ENCODE measurements at regions not wholly inside any gene's neighbourhood (a gene's known extent, or its start where the extent isn't known, plus 50 kb on each side); places are given as distances from the start of the nearest gene placed in this dataset.

DNA sequence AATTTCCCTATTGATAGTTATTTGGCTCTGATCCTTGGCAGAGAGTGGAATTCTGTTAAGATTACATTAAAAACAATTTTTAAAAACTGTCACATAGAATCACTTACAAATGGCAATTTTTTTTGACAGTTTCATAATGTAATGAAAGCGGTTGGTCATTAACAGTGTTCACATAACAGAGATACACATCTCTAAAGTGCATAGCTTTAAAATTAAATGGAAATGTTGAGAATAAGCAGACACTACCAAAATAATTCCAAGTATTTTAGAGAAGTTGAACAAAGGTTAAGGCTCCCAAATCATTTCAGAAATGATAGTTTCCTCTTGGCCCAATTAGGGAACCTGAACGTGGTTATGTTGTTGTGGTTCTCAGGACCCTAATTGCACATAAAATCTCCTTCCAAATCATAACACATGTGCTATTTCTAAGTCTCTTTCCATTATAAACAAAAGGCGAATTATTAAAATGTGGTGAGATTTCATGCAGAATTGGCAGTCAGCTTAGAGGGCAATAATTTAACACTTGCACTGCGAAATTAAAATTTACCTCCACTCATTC lies 528.9 kb upstream of the FZD8 start:
- Histone ChIP-seq H3K36me3 (ENCODE audit: control insufficient read depth, insufficient read depth, low read length) (no peaks in the 10 kb centered on the region), H3K4me3 (ENCODE audit: low read length) (no peak overlapping the region), H3K27me3 (ENCODE audit: control insufficient read depth, insufficient read depth, low read length) (no peaks in the 10 kb centered on the region), H3K27ac (ENCODE audit: low read length) (peak overlapping the region; percentile 79), H3K9me3 (replicated peaks; ENCODE audit: control insufficient read depth, low read depth, low read length) (no peaks in the 10 kb centered on the region), H3K4me1 (ENCODE audit: control insufficient read depth, insufficient read depth, low read length) (peaks cover 15% of the 10 kb centered on the region)
- peak; percentile 59 for DNase-seq
- no CpG with 5 or more reads among the region's 4 CpGs for WGBS (ENCODE audit: insufficient coverage)

DNA sequence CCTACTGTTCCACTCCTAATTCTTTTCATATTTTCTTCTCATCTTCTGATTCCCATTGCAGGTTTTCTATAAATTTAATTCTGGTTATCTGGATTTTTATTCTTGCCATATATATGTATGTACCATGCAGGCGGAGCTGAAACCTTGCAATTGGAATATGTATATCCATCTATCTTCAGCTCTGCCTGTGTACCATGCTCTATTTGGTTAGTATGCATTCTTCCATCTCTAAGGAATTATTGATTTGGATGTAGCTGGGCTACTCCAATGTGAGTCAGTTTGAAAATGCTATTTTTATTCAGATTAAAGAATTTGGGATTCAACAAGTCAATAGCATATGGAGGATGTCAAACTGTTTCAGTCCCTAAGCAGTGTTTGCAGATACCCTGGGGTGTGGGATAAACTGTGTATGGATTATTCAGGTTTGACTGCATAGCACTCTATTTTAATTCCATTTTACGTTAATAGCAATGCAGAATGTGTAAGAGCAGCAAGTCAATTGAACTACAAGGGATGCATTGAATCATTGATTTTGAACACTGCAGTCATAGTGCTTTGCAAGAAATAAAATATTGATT lies 528.1 kb upstream of the FZD8 start:
- Histone ChIP-seq H3K27ac (ENCODE audit: low read length) (no peak overlapping the region), H3K27me3 (ENCODE audit: control insufficient read depth, insufficient read depth, low read length) (no peaks in the 10 kb centered on the region), H3K4me1 (ENCODE audit: control insufficient read depth, insufficient read depth, low read length) (peaks cover 15% of the 10 kb centered on the region), H3K9me3 (replicated peaks; ENCODE audit: control insufficient read depth, low read depth, low read length) (no peaks in the 10 kb centered on the region), H3K4me3 (ENCODE audit: low read length) (no peak overlapping the region), H3K36me3 (ENCODE audit: control insufficient read depth, insufficient read depth, low read length) (no peaks in the 10 kb centered on the region)
- DNase-seq: no peak
- no CpG with 5 or more reads among the region's 2 CpGs for WGBS (ENCODE audit: insufficient coverage)

DNA sequence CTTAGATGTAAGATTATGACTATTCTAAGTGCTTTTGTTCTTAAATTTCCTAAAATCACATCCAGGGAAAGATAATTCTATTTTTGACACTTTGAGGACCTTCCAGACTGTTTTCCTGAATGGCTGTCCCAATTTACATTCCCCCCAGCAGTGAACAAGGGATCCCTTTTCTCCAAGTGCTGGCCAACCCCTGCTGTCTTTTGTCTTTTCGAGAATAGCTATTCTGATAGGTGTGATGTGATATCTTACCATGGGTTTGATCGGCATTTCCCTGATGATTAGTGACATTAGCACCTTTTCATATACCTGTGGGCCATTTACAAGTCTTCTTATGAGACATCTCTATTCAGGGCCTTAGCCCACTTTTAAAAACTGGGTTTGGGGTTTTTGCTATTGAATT lies 526.7 kb upstream of the FZD8 start:
- H3K4me3 ChIP-seq (ENCODE audit: low read length): no peak overlapping the region
- no peak for DNase-seq
- H3K27ac ChIP-seq (ENCODE audit: low read length): no peak overlapping the region
- H3K36me3 ChIP-seq (ENCODE audit: control insufficient read depth, insufficient read depth, low read length): no peaks in the 10 kb centered on the region
- WGBS (ENCODE audit: insufficient coverage): no CpG with 5 or more reads among the region's 2 CpGs
- no peaks in the 10 kb centered on the region for H3K9me3 ChIP-seq (replicated peaks; ENCODE audit: control insufficient read depth, low read depth, low read length)
- no peaks in the 10 kb centered on the region for H3K27me3 ChIP-seq (ENCODE audit: control insufficient read depth, insufficient read depth, low read length)
- peaks cover 15% of the 10 kb centered on the region for H3K4me1 ChIP-seq (ENCODE audit: control insufficient read depth, insufficient read depth, low read length)

DNA sequence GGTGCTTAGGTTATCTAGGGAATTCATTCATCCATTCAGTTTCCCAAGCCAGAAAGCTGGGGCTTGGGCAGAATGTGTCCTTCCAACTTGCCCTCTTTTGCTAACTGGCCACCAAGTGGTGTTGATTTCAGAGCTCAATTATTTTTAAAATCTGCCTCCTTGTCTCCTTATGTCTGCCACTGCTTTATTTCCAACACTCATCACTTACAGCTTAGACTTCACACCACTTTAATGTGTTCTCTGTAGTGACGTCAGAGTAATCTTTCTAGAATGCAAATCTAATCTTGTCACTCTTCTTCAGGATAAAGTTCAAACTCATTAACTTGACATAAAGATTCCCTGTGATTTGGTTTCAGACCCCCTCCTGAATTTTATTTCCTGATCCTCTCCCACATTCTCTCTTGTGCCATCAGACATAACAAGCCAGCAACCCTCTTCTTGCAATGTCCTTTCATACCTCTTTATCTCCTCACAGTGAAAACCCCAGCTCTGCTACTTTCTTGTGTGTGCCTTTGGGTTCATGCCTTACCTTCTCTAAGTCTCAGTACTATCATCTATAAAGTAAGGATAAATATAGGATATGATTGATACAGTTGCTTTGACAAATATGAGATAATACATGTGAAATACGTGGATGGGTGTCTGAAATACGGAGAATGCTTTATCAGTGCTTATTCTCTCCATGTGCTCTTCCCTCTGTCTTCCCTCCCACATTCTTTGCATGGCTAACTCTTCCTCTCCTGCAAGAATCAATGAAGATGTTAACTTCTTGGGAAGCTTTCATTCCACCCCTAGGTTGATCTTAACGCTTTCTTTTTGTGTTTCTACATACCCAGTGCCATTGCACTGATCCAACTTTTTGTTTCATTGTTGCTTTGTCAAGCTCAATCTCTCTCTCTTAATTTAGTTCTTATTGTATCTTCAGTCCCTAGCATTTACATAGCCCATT lies 522.7 kb upstream of the FZD8 start:
- Histone ChIP-seq H3K9me3 (replicated peaks; ENCODE audit: control insufficient read depth, low read depth, low read length) (no peaks in the 10 kb centered on the region), H3K4me3 (ENCODE audit: low read length) (no peak overlapping the region), H3K27ac (ENCODE audit: low read length) (no peak overlapping the region), H3K27me3 (ENCODE audit: control insufficient read depth, insufficient read depth, low read length) (no peaks in the 10 kb centered on the region), H3K36me3 (ENCODE audit: control insufficient read depth, insufficient read depth, low read length) (no peaks in the 10 kb centered on the region), H3K4me1 (ENCODE audit: control insufficient read depth, insufficient read depth, low read length) (no peaks in the 10 kb centered on the region)
- DNase-seq: no peak
- WGBS (ENCODE audit: insufficient coverage): 80% methylated on average over 1 of the region's 4 CpGs

DNA sequence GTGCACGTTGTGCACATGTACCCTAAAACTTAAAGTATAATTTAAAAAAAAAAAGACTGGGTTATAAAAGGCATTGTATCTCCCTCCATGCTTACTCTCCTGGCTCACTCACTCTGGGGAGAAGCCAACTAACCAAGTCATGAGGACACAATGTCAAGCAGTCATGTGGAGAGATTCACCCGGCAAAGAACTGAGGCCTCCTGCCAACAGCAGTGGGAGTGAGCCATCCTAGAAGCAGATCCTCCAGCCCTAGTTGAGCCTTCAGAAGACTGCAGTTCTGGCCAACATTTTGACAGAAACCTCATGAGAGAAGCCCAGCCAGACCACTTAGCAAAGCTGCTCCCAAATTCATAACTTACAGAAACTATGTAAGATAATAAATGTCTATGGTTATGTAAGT lies 521.7 kb upstream of the FZD8 start:
- no peaks in the 10 kb centered on the region for H3K36me3 ChIP-seq (ENCODE audit: control insufficient read depth, insufficient read depth, low read length)
- no peaks in the 10 kb centered on the region for H3K27me3 ChIP-seq (ENCODE audit: control insufficient read depth, insufficient read depth, low read length)
- H3K4me1 ChIP-seq (ENCODE audit: control insufficient read depth, insufficient read depth, low read length): no peaks in the 10 kb centered on the region
- no peak for DNase-seq
- H3K9me3 ChIP-seq (replicated peaks; ENCODE audit: control insufficient read depth, low read depth, low read length): no peaks in the 10 kb centered on the region
- no CpG with 5 or more reads among the region's 2 CpGs for WGBS (ENCODE audit: insufficient coverage)
- H3K27ac ChIP-seq (ENCODE audit: low read length): no peak overlapping the region
- H3K4me3 ChIP-seq (ENCODE audit: low read length): no peak overlapping the region

DNA sequence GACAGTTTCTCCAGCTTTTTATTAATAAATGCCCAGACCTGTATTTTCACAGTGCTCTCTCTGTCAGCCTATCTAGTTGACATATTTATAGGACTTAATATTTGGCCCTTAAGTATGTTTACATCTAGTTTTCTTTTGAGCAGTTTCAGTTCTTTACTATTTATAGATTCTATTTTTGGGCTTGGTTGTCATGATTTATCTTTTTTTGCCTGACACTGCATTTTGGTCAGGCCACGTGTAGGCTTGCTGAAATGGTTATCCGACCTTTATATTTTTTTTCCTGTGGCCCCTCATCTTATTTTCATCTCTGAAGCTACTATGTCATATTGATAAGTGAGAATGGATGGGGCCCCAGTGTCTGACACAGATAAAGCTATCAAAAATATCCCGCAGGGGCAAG lies 515.4 kb upstream of the FZD8 start:
- no peaks in the 10 kb centered on the region for H3K27me3 ChIP-seq (ENCODE audit: control insufficient read depth, insufficient read depth, low read length)
- peak; percentile 6 for DNase-seq
- no peaks in the 10 kb centered on the region for H3K4me1 ChIP-seq (ENCODE audit: control insufficient read depth, insufficient read depth, low read length)
- no peak overlapping the region for H3K27ac ChIP-seq (ENCODE audit: low read length)
- no CpG with 5 or more reads among the region's 3 CpGs for WGBS (ENCODE audit: insufficient coverage)
- no peaks in the 10 kb centered on the region for H3K36me3 ChIP-seq (ENCODE audit: control insufficient read depth, insufficient read depth, low read length)
- no peak overlapping the region for H3K4me3 ChIP-seq (ENCODE audit: low read length)
- no peaks in the 10 kb centered on the region for H3K9me3 ChIP-seq (replicated peaks; ENCODE audit: control insufficient read depth, low read depth, low read length)

DNA sequence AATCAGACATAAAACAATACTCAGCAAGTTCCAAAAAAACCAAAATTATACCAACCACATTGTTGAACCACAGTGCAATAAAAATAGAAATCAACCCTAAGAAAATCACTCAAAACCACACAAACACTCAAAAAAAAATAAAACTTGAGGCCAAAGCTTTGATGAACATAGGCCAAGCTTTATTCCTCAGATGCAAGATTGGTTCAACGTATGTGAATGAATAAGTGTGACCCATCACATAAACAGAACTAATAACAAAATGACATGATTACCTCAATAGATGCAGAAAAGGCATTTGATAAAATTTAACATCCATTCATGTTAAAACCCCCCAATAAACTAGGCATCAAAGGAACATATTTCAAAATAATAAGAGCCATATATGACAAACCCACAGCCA lies 506.1 kb upstream of the FZD8 start:
- Histone ChIP-seq H3K4me1 (ENCODE audit: control insufficient read depth, insufficient read depth, low read length) (no peaks in the 10 kb centered on the region), H3K9me3 (replicated peaks; ENCODE audit: control insufficient read depth, low read depth, low read length) (no peaks in the 10 kb centered on the region), H3K27ac (ENCODE audit: low read length) (no peak overlapping the region), H3K36me3 (ENCODE audit: control insufficient read depth, insufficient read depth, low read length) (no peaks in the 10 kb centered on the region), H3K4me3 (ENCODE audit: low read length) (no peak overlapping the region), H3K27me3 (ENCODE audit: control insufficient read depth, insufficient read depth, low read length) (no peaks in the 10 kb centered on the region)
- no peak for DNase-seq
- no CpG with 5 or more reads among the region's 1 CpG for WGBS (ENCODE audit: insufficient coverage)

DNA sequence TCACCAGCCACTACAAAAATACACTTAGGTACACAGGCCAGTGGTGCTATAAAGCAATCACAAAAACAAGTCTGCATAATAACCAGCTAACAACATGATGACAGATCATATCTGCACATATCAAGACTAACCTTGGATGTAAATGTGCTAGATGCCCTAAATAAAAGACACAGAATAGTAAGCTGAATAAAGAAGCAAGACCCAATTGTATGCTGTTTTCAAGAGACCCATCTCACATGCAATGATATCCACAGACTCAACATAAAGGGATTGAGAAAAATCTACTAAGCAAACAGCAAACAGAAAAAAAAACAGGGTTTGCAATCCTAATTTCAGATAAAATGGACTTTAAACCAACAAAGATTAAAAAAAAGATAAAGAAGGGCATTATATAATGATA lies 505.4 kb upstream of the FZD8 start:
- no peak for DNase-seq
- H3K9me3 ChIP-seq (replicated peaks; ENCODE audit: control insufficient read depth, low read depth, low read length): no peaks in the 10 kb centered on the region
- H3K36me3 ChIP-seq (ENCODE audit: control insufficient read depth, insufficient read depth, low read length): no peaks in the 10 kb centered on the region
- H3K27me3 ChIP-seq (ENCODE audit: control insufficient read depth, insufficient read depth, low read length): no peaks in the 10 kb centered on the region
- H3K4me3 ChIP-seq (ENCODE audit: low read length): no peak overlapping the region
- H3K27ac ChIP-seq (ENCODE audit: low read length): no peak overlapping the region
- H3K4me1 ChIP-seq (ENCODE audit: control insufficient read depth, insufficient read depth, low read length): no peaks in the 10 kb centered on the region

DNA sequence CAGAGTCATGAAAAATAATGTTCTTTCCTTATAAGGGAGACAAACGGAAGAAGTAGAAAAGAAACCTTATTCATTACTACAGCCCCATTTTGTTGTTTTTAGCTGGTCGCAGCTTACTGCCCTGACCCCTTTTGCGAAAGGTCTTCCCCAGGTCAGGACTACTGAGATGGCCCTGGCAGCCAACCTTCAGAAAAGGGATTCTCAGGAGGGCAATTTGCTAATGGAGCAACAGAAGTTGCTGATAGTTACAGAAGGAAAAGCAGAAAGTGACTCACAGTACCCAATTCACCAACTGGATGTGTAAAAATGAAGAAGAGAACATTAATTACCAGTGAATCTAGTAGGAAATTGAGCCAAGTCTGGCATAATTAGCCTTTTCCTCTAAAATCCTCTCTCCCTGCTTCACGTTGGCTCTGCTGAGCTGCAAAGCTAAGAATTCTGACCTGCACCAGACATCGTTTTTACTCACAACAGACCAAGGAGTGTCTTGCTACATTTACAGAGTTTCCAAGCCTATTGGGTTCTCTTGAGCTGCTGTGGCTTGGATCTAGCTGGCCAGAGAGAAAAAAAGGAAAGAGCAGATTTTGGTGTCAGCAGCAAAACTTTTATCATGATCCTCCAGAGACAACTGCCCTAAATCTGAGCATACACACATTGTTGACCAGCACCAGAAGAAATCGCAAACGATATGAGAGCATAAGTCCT lies 499.9 kb upstream of the FZD8 start:
- no peaks in the 10 kb centered on the region for H3K27me3 ChIP-seq (ENCODE audit: control insufficient read depth, insufficient read depth, low read length)
- peak; percentile 53 for DNase-seq
- peaks cover 4% of the 10 kb centered on the region for H3K9me3 ChIP-seq (replicated peaks; ENCODE audit: control insufficient read depth, low read depth, low read length)
- no peak overlapping the region for H3K4me3 ChIP-seq (ENCODE audit: low read length)
- H3K36me3 ChIP-seq (ENCODE audit: control insufficient read depth, insufficient read depth, low read length): no peaks in the 10 kb centered on the region
- peaks cover 5% of the 10 kb centered on the region for H3K4me1 ChIP-seq (ENCODE audit: control insufficient read depth, insufficient read depth, low read length)
- WGBS (ENCODE audit: insufficient coverage): 7% methylated on average over 2 of the region's 7 CpGs
- peak overlapping the region; percentile 36 for H3K27ac ChIP-seq (ENCODE audit: low read length)

DNA sequence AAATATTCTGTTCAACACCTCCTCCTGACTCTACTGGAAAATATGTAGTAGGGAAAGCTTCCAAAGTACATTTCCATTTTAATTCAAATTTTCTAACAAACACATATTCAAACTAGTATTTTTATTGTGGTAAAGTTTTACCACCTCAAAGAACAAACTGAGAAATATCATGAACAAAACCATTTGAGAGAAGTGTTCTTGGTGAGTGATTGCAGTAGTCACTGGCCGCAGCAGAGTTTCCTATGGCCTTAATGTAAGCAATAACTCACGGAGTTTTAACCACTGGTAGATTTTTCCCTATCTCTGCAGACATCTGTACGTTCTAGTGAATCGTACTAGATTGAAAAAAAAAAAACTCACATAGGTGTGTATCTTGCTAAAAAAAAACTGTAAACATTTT lies 487.0 kb upstream of the FZD8 start:
- Histone ChIP-seq H3K9me3 (replicated peaks; ENCODE audit: control insufficient read depth, low read depth, low read length) (peaks cover 2% of the 10 kb centered on the region), H3K27me3 (ENCODE audit: control insufficient read depth, insufficient read depth, low read length) (no peaks in the 10 kb centered on the region), H3K27ac (ENCODE audit: low read length) (no peak overlapping the region), H3K4me1 (ENCODE audit: control insufficient read depth, insufficient read depth, low read length) (no peaks in the 10 kb centered on the region), H3K36me3 (ENCODE audit: control insufficient read depth, insufficient read depth, low read length) (no peaks in the 10 kb centered on the region), H3K4me3 (ENCODE audit: low read length) (no peak overlapping the region)
- WGBS (ENCODE audit: insufficient coverage): no CpG with 5 or more reads among the region's 4 CpGs
- DNase-seq: no peak

All from muscle of leg (tissue), 3 donors.